GM18511 (cell line): ENCODE measurements at regions not wholly inside any gene's neighbourhood (a gene's known extent, or its start where the extent isn't known, plus 50 kb on each side); places are given as distances from the start of the nearest gene placed in this dataset.

Experiments
- ATAC-seq: cut with Tn5 transposase; IDR thresholded peaks from one replicate; pipeline ENCODE4 v1.9.1; 2021; ENCODE audit warnings: mild to moderate bottlenecking, moderate library complexity; ENCODE audit not compliant: unreplicated experiment

- ATAC-seq = peak; percentile 92
These were observed 475.2 kb upstream of the MARCKS start for GRCh38 chr6:113381959-113382358.

DNA sequence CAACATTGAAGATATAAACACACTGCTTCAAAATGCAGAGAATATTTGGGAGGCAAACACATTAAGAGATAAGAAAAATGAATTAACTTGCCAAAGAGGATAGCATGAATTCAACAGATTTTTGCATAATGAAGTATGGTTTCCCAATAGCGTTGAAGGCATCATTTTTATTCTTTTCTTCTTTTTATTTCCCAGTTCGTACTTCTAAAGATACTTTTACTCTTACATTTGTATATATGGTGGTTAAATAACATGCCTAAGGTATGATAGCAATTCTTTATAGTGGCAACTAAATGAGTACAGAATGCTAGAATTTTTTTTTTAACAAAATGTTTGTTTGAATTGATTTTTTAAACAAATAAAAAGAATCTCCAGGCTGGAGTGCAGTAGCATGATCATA is 473.4 kb upstream of the MARCKS start:
- no peak for ATAC-seq

GRCh38 chr6:113385020-113385431 is 472.1 kb upstream of the MARCKS start:
- ATAC-seq = no peak

- ATAC-seq = no peak
These were observed 468.1 kb upstream of the MARCKS start for GRCh38 chr6:113388996-113389395.

DNA sequence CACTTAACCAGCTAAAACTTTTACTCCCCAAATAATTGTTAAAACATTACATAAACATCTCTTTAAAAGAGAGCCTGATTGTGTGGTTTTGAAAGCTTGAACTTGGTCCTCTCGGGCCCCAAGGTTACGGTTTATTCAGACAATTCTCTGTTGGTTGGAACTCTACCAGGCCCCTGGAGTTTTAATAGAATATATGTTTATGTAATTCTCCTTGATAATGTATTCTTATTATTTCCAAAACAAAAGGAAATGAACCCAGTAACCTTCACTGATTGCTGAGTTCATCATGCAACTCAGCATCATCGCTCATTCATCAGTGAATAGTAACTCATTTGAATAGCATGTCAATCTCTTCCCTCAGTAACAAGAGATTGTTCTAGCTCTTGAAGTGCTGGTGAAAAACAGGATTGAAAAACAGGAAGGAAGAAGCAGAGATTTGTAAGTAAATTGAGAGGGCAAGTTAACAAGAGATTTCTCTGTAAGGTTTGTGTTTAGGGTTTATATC is 464.5 kb upstream of the MARCKS start:
- ATAC-seq = no peak

DNA sequence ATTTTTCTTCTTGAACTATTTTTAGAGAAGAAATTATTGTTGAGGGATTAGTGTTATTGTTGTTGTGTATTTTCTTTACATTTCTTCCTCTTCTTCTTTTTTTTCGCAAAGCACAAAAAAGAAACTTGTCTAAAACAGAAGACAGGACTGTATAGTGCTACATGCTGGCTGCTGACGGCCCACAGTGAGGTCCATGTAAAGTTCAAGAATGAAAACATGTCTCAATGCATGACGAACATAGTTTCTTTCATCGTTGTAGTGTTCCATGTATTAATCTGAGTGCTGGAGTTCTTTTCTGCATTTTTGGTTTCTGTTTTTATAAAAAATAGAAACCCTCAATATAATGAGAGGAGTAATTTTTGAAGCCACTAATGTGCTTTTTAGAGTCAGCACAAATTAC is 462.9 kb upstream of the MARCKS start:
- no peak for ATAC-seq

- no peak for ATAC-seq
These were observed 462.4 kb upstream of the MARCKS start for GRCh38 chr6:113394729-113395128.

- ATAC-seq = no peak
These were observed 460.4 kb upstream of the MARCKS start for GRCh38 chr6:113396730-113397129.

- ATAC-seq = no peak
These were observed 459.9 kb upstream of the MARCKS start for GRCh38 chr6:113397236-113397635.

DNA sequence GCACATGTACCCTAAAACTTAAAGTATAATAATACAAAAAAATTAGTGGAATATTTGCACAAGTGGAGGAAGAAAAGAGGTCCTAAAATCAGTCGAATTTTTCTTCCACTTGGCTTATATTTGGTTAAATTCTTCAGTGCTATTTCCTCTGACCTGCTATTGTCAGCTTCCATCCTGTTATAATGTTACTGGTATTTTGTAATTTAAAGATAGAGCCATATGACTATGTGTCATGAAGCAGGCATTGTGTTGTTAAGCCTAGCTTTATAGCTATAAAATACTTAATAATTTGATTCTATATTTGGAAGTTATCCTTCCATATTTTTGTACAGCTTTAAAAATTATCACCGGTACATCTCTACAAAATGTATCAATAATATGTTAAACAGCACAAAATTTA is 455.9 kb upstream of the MARCKS start:
- no peak for ATAC-seq

DNA sequence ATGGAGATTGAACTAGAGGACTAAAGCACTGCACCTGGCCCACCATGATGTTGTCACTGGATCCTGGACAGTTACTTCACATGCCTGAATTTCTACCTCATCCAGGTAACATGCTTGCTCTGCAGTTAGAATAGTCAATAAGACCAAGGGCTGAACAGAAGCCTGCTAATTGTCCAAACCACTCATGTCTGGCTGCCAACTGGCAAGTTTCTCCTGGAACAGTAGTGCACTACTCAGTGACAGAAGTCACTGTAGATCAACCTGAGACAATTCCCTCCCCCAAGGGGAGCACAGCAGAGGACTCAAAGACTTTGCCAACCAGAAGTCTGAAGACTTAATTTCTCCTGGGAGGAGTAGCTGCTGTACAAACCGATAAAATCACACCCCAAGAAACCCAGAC is 454.6 kb upstream of the MARCKS start:
- no peak for ATAC-seq

GRCh38 chr6:113403966-113404595 is 453.1 kb upstream of the MARCKS start:
- no peak for ATAC-seq

DNA sequence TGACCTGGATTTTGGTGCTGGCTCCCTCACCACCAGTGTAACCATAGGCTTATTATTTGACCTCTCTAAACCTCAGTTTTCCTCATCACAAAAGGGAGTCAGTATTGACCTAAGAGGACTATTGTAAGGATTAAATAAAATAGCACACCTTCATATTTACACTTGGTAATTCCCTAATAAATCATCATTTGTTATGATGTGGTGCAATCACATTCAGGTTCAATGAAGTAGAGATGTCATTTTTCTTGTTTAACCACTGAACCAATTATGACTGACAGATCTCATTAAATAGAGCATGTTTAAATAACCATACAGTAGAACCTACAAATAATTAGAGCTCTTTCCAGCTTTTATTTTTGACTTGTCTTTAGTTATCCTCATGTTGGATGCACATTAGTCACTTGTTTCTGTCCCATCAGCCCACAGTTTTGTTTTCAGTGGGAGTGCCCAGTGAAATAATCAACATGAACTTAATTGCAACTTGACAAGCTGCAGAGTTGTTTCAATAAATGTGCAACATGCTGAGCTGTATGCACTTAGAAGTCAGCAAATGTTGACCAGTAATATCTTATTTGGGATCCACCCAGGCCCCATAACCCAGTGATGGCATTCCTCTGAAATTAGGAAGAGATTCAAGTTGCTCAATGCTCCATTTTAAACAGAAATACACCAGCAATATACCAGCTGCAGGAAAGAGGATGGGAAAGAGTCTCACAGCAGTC is 451.7 kb upstream of the MARCKS start:
- no peak for ATAC-seq

DNA sequence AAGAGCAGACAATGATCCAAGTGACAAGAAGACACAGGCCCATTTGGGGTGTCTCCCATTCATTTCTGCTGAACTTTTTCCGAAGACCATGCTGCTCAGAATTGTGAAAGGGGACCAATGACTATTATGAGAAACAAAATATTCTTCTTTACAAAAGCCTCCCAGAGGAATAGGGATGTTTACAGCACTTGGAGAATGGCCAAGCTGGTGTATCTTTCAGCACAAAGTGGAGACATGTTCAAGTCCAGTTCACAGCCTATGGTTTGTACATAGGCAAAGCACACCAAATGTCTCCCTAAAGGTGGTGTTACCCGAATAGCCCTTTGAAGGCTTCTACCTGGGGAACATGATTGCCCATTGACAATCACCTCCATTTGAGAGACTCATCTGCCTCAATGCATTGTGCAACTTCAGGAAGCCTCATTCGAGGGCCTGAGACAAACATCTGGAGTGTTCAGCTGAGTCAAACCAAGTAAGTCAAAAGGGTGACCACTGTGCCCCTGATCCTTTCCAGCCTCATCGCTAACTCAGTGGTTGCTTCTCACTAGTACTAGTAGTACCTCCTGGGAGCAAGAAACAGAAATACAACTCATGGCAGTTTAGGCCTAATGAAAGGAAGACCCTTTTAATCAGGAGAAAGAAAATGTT is 451.0 kb upstream of the MARCKS start:
- ATAC-seq = no peak

- no peak for ATAC-seq
These were observed 446.1 kb upstream of the MARCKS start for GRCh38 chr6:113411011-113411410.

DNA sequence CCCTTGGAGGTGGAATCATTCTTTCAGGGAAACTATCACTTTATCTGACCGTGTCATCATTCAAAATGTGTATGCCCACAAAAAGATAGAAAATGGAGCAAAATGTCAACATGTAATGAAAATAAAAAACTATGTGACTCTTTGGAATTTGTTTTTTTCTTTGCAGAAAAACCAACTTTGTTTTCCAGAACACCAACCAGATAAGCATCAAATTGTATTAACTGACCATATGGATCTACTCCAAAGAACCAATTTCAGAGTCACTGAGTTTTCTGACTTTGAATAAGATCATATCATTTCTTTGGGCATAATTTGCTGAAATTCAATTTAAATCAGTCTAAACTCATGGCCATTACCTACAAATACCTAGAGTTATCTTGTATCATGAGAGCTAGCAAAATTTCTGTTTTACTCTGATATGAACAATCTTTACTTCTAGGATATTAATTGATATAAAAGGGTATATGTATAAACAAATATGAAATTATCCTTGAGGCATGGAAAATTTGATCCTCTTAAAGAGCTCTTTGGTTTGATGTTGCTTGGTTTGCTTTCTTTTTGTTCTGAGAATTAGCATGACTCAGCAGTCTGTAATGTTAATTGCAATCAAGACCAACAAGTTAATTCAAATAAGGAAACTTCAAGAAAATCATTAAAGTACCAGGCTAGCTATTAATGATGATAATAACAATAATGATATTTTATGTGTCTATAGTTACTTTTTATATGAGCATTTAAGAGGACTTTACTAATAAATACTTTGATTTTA is 444.4 kb upstream of the MARCKS start:
- ATAC-seq = no peak

- ATAC-seq = no peak
These were observed 442.6 kb upstream of the MARCKS start for GRCh38 chr6:113414511-113414910.

DNA sequence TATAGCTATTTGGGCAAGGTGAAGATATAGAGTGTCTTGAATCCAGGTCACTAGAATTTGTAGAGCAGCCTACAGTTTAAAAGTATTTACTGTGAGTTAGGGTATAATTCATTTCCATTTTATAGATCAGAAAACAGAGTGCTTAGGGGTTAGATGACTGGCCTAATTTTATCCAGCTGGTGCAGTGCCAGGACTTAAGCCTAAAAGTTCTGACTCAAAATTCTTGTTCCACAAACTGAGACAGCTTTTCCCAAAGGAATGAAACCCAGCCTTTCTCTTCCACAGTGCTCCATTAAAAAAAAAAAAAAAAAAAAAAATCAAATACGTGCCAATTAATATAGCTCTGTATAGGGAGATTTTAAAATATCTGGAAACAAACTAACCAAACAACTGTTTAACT is 441.0 kb upstream of the MARCKS start:
- ATAC-seq = no peak

- no peak for ATAC-seq
These were observed 436.9 kb upstream of the MARCKS start for GRCh38 chr6:113420290-113420689.

- no peak for ATAC-seq
These were observed 435.1 kb upstream of the MARCKS start for GRCh38 chr6:113421997-113422396.

DNA sequence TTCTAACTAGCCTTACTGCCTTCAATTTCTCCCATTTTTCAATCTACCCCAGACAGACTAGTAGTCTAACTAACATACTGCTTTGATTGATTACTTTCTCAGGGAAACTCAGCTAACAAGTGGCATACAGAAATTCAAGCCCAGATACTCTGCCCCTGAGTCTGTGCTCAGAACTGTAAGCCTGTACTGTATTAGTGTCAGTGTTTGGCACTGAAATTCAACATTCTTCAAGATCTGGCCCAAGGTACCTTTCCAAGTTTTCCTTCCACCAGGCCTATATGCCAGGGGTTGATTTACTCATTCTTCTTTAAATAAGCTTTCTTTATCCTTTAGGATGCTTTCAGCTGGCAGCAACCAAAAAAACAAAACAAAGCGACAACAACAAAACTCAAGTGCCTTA is 433.2 kb upstream of the MARCKS start:
- ATAC-seq = no peak
